Spleen (tissue), 11 donors: ENCODE measurements at regions not wholly inside any gene's neighbourhood (a gene's known extent, or its start where the extent isn't known, plus 50 kb on each side); places are given as distances from the start of the nearest gene placed in this dataset.

Experiments
- DNase-seq: peaks from one replicate; pipeline ENCODE4 v3.0.0-alpha.2; 2020
- H3K27ac ChIP-seq, 8 donors: fragments of 200-600 bp; sonication (generic) in 7 of 8; 1 replicate in 4 of 8; 2 replicates in 4 of 8; pipeline versions ENCODE4 v1.5.0 to v1.8.0; 2016 to 2021; ENCODE audit warnings: inconsistent platforms in 4 of 8, mild to moderate bottlenecking in 4 of 8, moderate library complexity in 1 of 8
- H3K27me3 ChIP-seq, 7 donors: fragments of 200-600 bp; sonication (generic) in 6 of 7; replicated peaks in 1 of 7; 1 replicate in 4 of 7; 2 replicates in 3 of 7; pipeline versions ENCODE4 v1.5.0 to v1.8.0; 2016 to 2021; ENCODE audit warnings: inconsistent platforms in 3 of 7, mild to moderate bottlenecking in 1 of 7
- H3K36me3 ChIP-seq, 6 donors: fragments of 200-600 bp; sonication (generic) in 5 of 6; 1 replicate in 4 of 6; 2 replicates in 2 of 6; pipeline versions ENCODE4 v1.5.0 to v1.8.0; 2016 to 2021; ENCODE audit warnings: inconsistent platforms in 2 of 6
- H3K4me1 ChIP-seq, 6 donors: fragments of 200-600 bp; sonication (generic) in 5 of 6; 1 replicate in 3 of 6; 2 replicates in 3 of 6; pipeline versions ENCODE4 v1.5.0 to v1.8.0; 2016 to 2021; ENCODE audit warnings: inconsistent platforms in 3 of 6
- H3K4me3 ChIP-seq, 8 donors: fragments of 200-600 bp; sonication (generic) in 7 of 8; 1 replicate in 4 of 8; 2 replicates in 4 of 8; pipeline versions ENCODE4 v1.5.0 to v1.8.0; 2016 to 2021; ENCODE audit warnings: inconsistent platforms in 4 of 8, mild to moderate bottlenecking in 4 of 8, moderate library complexity in 2 of 8
- H3K9me3 ChIP-seq, 8 donors: fragments of 200-600 bp; sonication (generic) in 7 of 8; 1 replicate in 4 of 8; 2 replicates in 4 of 8; pipeline versions ENCODE4 v1.5.0 to v1.8.0; 2016 to 2021; ENCODE audit warnings: inconsistent platforms in 4 of 8
- POLR2A ChIP-seq, 3 donors: fragments of 450-650 bp; IDR thresholded peaks; one replicate each; pipeline ENCODE4 v1.5.1; 2017; ENCODE audit warnings: antibody characterized with exemption in 3 of 3, mild to moderate bottlenecking in 1 of 3
- POLR2AphosphoS5 ChIP-seq, 3 donors: sonication (generic); formaldehyde crosslinking; IDR thresholded peaks; one replicate each; pipeline ENCODE4 v1.5.1; 2017; ENCODE audit warnings: antibody characterized with exemption in 3 of 3
- WGBS, 5 donors: extraction: QIAGEN DNeasy Blood & Tissue Kit in 3 of 5; methylation state at CpG; one replicate each; pipeline versions ENCODE4 v1.1.5 to v1.1.7; 2013 to 2018; 5-methylcytosine and 5-hydroxymethylcytosine counted together
- intact Hi-C: fragments of 100-400 bp; cut with DNase I; formaldehyde crosslinking; loops from one replicate; pipeline ENCODE4 v1.15.0; 2023; ENCODE audit warnings: low total_unique reads
- TF ChIP-seq, protein P1 (sequence below), 11 experiments: fragments of 200-600 bp in 7 of 11; fragments of 450-650 bp in 4 of 11; sonication (generic) in 4 of 11; IDR thresholded peaks in 8 of 11; conservative IDR thresholded peaks in 3 of 11; 1 replicate in 7 of 11; 2 replicates in 4 of 11; pipeline versions ENCODE4 v1.4.0 to v1.8.0; 2016 to 2021; ENCODE audit warnings: antibody characterized with exemption in 11 of 11, inconsistent platforms in 4 of 11, mild to moderate bottlenecking in 1 of 11
- donor health status: healthy with polysubstance abuse.
- donor health status: DM: no; HTN: no; CAD: no; lungs with moderate emphysema.
- donor health status: DM: no; HTN: no; CAD: no.
- donor health status: Bipolar disorder and iron deficiency.
- donor health status: healthy.
- donor health status: DM: no; HTN: no; CAD: no.
- donor health status: DM: yes; HTN: yes; CAD: no.

GRCh38 chr10:80893256-80893655 lies 355.6 kb downstream of the SH2D4B start:
- no peak overlapping the region for H3K27ac ChIP-seq
- H3K4me1 ChIP-seq: no peaks in the 10 kb centered on the region
- TF ChIP-seq POLR2A (IDR thresholded peaks at IDR 0.05) (no peak), POLR2AphosphoS5 (IDR thresholded peaks at IDR 0.05) (no peak)
- TF ChIP-seq, protein P1, sequence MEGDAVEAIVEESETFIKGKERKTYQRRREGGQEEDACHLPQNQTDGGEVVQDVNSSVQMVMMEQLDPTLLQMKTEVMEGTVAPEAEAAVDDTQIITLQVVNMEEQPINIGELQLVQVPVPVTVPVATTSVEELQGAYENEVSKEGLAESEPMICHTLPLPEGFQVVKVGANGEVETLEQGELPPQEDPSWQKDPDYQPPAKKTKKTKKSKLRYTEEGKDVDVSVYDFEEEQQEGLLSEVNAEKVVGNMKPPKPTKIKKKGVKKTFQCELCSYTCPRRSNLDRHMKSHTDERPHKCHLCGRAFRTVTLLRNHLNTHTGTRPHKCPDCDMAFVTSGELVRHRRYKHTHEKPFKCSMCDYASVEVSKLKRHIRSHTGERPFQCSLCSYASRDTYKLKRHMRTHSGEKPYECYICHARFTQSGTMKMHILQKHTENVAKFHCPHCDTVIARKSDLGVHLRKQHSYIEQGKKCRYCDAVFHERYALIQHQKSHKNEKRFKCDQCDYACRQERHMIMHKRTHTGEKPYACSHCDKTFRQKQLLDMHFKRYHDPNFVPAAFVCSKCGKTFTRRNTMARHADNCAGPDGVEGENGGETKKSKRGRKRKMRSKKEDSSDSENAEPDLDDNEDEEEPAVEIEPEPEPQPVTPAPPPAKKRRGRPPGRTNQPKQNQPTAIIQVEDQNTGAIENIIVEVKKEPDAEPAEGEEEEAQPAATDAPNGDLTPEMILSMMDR (IDR thresholded peaks at IDR 0.05 in 8 of 11, conservative IDR thresholded peaks at IDR 0.05 in 3 of 11): no peak
- H3K27me3 ChIP-seq: no peaks in the 10 kb centered on the region
- 80 to 95% (median 87%) methylated on average over 5 of the region's 5 CpGs for WGBS, 5 donors
- H3K9me3 ChIP-seq: no peaks in the 10 kb centered on the region
- no peak for DNase-seq
- no peak overlapping the region for H3K4me3 ChIP-seq
- H3K36me3 ChIP-seq: no peaks in the 10 kb centered on the region
- intact Hi-C loops: no loop called here

DNA sequence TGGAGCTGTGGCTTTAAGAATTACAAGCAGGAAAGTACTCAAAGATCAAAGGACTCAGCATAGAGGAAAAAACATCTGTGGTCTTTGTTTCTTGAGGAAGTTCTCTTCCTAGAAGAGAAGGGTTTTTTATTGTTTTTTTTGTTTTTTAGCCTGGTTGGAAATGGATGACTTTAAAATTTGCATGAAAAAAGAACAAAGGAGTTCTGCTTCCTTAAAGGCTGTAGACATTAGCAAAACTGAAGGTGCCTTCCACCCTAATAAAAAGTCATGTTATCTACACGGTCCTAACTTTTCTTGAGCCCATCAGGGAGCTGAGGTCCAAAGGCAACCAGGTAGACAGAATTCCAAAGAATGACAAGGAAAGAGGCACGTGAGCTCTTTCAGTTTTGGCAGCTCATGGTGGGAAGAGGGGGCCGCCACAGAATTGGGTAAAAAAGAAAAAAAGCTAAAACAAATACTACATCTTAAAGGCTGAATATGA lies 356.6 kb downstream of the SH2D4B start:
- intact Hi-C loops: no loop called here
- Histone ChIP-seq H3K4me1 (no peaks in the 10 kb centered on the region), H3K9me3 (no peaks in the 10 kb centered on the region), H3K27me3 (no peaks in the 10 kb centered on the region), H3K4me3 (no peak overlapping the region), H3K27ac (no peak overlapping the region), H3K36me3 (no peaks in the 10 kb centered on the region)
- TF ChIP-seq POLR2A (IDR thresholded peaks at IDR 0.05) (no peak), POLR2AphosphoS5 (IDR thresholded peaks at IDR 0.05) (no peak)
- TF ChIP-seq, protein P1 (IDR thresholded peaks at IDR 0.05 in 8 of 11, conservative IDR thresholded peaks at IDR 0.05 in 3 of 11): no peak
- DNase-seq: no peak
- WGBS, 5 donors: 53 to 63% (median 57%) methylated on average over 3 of the region's 3 CpGs

GRCh38 chr10:80894797-80895467 lies 357.2 kb downstream of the SH2D4B start:
- DNase-seq: no peak
- WGBS, 5 donors: 70 to 86% (median 80%) methylated on average over 9 to 11 of the region's 11 CpGs

GRCh38 chr10:80896076-80896475 lies 358.4 kb downstream of the SH2D4B start:
- Histone ChIP-seq H3K27ac (no peak overlapping the region), H3K4me3 (no peak overlapping the region), H3K9me3 (no peaks in the 10 kb centered on the region), H3K36me3 (no peaks in the 10 kb centered on the region), H3K27me3 (no peaks in the 10 kb centered on the region), H3K4me1 (no peaks in the 10 kb centered on the region)
- no peak for DNase-seq
- intact Hi-C loops: no loop called here
- TF ChIP-seq POLR2A (IDR thresholded peaks at IDR 0.05) (no peak), POLR2AphosphoS5 (IDR thresholded peaks at IDR 0.05) (no peak)
- TF ChIP-seq, protein P1 (IDR thresholded peaks at IDR 0.05 in 8 of 11, conservative IDR thresholded peaks at IDR 0.05 in 3 of 11): no peak
- 73 to 84% (median 78%) methylated on average over 5 of the region's 5 CpGs for WGBS, 5 donors

More at GRCh38 chr10:80894797-80895467, 357.2 kb downstream of the SH2D4B start:
- no peaks in the 10 kb centered on the region for H3K4me1 ChIP-seq
- TF ChIP-seq, protein P1 (IDR thresholded peaks at IDR 0.05 in 8 of 11, conservative IDR thresholded peaks at IDR 0.05 in 3 of 11): no peak
- TF ChIP-seq POLR2AphosphoS5 (IDR thresholded peaks at IDR 0.05): no peak
- TF ChIP-seq POLR2A (IDR thresholded peaks at IDR 0.05): no peak
- no peak overlapping the region for H3K4me3 ChIP-seq
- intact Hi-C loops: no loop called here
- H3K9me3 ChIP-seq: no peaks in the 10 kb centered on the region
- no peak overlapping the region for H3K27ac ChIP-seq
- no peaks in the 10 kb centered on the region for H3K27me3 ChIP-seq
- no peaks in the 10 kb centered on the region for H3K36me3 ChIP-seq
